IMR-90 (cell line): ENCODE measurements at regions not wholly inside any gene's neighbourhood (a gene's known extent, or its start where the extent isn't known, plus 50 kb on each side); places are given as distances from the start of the nearest gene placed in this dataset.

ENCODE experiments used
- ATAC-seq: fragments of 200-7000 bp; cut with Tn5 transposase; 2 replicates; pipeline ENCODE4 v1.9.1; 2020; ENCODE audit warnings: low read depth, mild to moderate bottlenecking, moderate library complexity
- BruUV-seq: library from RNA; stranded (reverse); fragments of 400-500 nt; replicated peaks from 2 replicates; lab custom pipeline; 2021; lab: Mats Ljungman, UMichigan
- CTCF ChIA-PET: fragments of 300-600 bp; formaldehyde crosslinking; extraction: SDS; loops from one replicate; lab custom pipeline; 2021; ENCODE audit warnings: antibody characterized with exemption; lab: Yijun Ruan, JAX
- POLR2A ChIA-PET: fragments of 300-600 bp; sonication (Branson Sonifier 250); formaldehyde crosslinking; loops from one replicate; lab custom pipeline; 2022; ENCODE audit warnings: antibody characterized with exemption; ENCODE audit not compliant: unreplicated experiment; lab: Charles Lee
- DNase-seq: peaks from one replicate; pipeline ENCODE4 v3.0.0; 2013
- H2AFZ ChIP-seq: replicated peaks from 2 replicates; pipeline ENCODE3; 2013; ENCODE audit warnings: low read length, mild to moderate bottlenecking; ENCODE audit not compliant: poor library complexity
- H2AK5ac ChIP-seq: 2 replicates; pipeline ENCODE4 v1.6.1; 2013; ENCODE audit warnings: low read depth, low read length, inconsistent platforms
- H2AK9ac ChIP-seq: replicated peaks from 2 replicates; pipeline ENCODE3; 2013; ENCODE audit warnings: mild to moderate bottlenecking, low read depth, low read length, moderate library complexity; ENCODE audit not compliant: poor library complexity
- H2BK120ac ChIP-seq: 2 replicates; pipeline ENCODE4 v1.6.1; 2013; ENCODE audit warnings: low read depth, low read length, inconsistent platforms
- H2BK15ac ChIP-seq: 3 replicates; pipeline ENCODE4 v1.6.1; 2013; ENCODE audit warnings: low read depth, low read length, inconsistent platforms
- H2BK20ac ChIP-seq: 2 replicates; pipeline ENCODE4 v1.6.1; 2013; ENCODE audit warnings: low read depth, mild to moderate bottlenecking, inconsistent platforms, low read length, moderate library complexity
- H2BK5ac ChIP-seq: 2 replicates; pipeline ENCODE4 v1.6.1; 2013; ENCODE audit warnings: mild to moderate bottlenecking, low read depth, low read length, inconsistent platforms; ENCODE audit not compliant: poor library complexity, severe bottlenecking
- H3K14ac ChIP-seq: replicated peaks from 2 replicates; pipeline ENCODE4 v1.6.1; 2013; ENCODE audit warnings: low read depth, low read length, inconsistent platforms
- H3K18ac ChIP-seq: 2 replicates; pipeline ENCODE4 v1.6.1; 2013; ENCODE audit warnings: low read depth, low read length, control low read depth
- H3K23ac ChIP-seq: 2 replicates; pipeline ENCODE4 v1.6.1; 2013; ENCODE audit warnings: low read depth, low read length, inconsistent platforms
- H3K27ac ChIP-seq: 2 replicates; pipeline ENCODE4 v1.5.1; 2013; ENCODE audit warnings: mild to moderate bottlenecking, control low read depth, low read length; ENCODE audit not compliant: insufficient read depth
- H3K27me3 ChIP-seq: 2 replicates; pipeline ENCODE4 v1.6.1; 2013; ENCODE audit warnings: low read length; ENCODE audit not compliant: control insufficient read depth, insufficient read depth
- H3K36me3 ChIP-seq: 2 replicates; pipeline ENCODE4 v1.6.1; 2013; ENCODE audit warnings: low read length, mixed read lengths; ENCODE audit not compliant: control insufficient read depth, insufficient read depth
- H3K4ac ChIP-seq: 2 replicates; pipeline ENCODE4 v1.6.1; 2013; ENCODE audit warnings: low read depth, low read length, inconsistent platforms
- H3K4me1 ChIP-seq: 2 replicates; pipeline ENCODE4 v1.6.1; 2013; ENCODE audit warnings: low read length, mixed read lengths; ENCODE audit not compliant: control insufficient read depth, insufficient read depth
- H3K4me2 ChIP-seq: 2 replicates; pipeline ENCODE4 v1.6.1; 2013; ENCODE audit warnings: low read depth, mild to moderate bottlenecking, control low read depth, low read length, moderate library complexity
- H3K4me3 ChIP-seq: 2 replicates; pipeline ENCODE4 v1.5.1; 2013; ENCODE audit warnings: low read depth, mild to moderate bottlenecking, control low read depth, low read length, moderate library complexity; ENCODE audit not compliant: insufficient read depth
- H3K56ac ChIP-seq: 2 replicates; pipeline ENCODE4 v1.6.1; 2013; ENCODE audit warnings: low read length, inconsistent platforms; ENCODE audit not compliant: insufficient read depth; ENCODE audit errors: extremely low read depth
- H3K79me1 ChIP-seq, 2 experiments: 2 replicates each; pipeline ENCODE4 v1.6.1; 2013; ENCODE audit warnings: low read length in 2 of 2, inconsistent platforms in 1 of 2, low read depth in 1 of 2
- H3K9ac ChIP-seq: 2 replicates; pipeline ENCODE4 v1.6.1; 2013; ENCODE audit warnings: low read depth, low read length, control low read depth
- H3K9me1 ChIP-seq: 2 replicates; pipeline ENCODE4 v1.6.1; 2013; ENCODE audit warnings: low read length, inconsistent platforms; ENCODE audit not compliant: insufficient read depth
- H3K9me3 ChIP-seq: 2 replicates; pipeline ENCODE4 v1.6.1; 2013; ENCODE audit warnings: low read length; ENCODE audit not compliant: control insufficient read depth, insufficient read depth
- H4K20me1 ChIP-seq: 2 replicates; pipeline ENCODE4 v1.6.1; 2013; ENCODE audit warnings: low read length, inconsistent platforms; ENCODE audit not compliant: insufficient read depth
- H4K5ac ChIP-seq: 2 replicates; pipeline ENCODE4 v1.6.1; 2013; ENCODE audit warnings: mild to moderate bottlenecking, low read depth, low read length, control low read depth
- H4K8ac ChIP-seq, 2 experiments: 2 replicates each; pipeline ENCODE4 v1.6.1; 2013; ENCODE audit warnings: low read depth in 2 of 2, low read length in 2 of 2, control low read depth in 1 of 2, inconsistent platforms in 1 of 2
- H4K91ac ChIP-seq: 2 replicates; pipeline ENCODE4 v1.6.1; 2013; ENCODE audit warnings: low read depth, low read length, inconsistent platforms; ENCODE audit not compliant: insufficient read depth
- BHLHE40 ChIP-seq: fragments of 150-350 bp; IDR thresholded peaks from 2 replicates; pipeline ENCODE4 v1.6.1; 2016; ENCODE audit warnings: mild to moderate bottlenecking, low read depth, low read length
- CEBPB ChIP-seq: IDR thresholded peaks from 2 replicates; pipeline ENCODE4 v1.6.1; 2012; ENCODE audit warnings: low read depth, low read length, improper control_type of control experiment
- CHD1 ChIP-seq: IDR thresholded peaks from 2 replicates; pipeline ENCODE4 v1.6.1; 2012; ENCODE audit warnings: low read depth, low read length, improper control_type of control experiment
- CTCF ChIP-seq: conservative IDR thresholded peaks from 2 replicates; pipeline ENCODE4 v1.5.1; 2012; ENCODE audit warnings: mild to moderate bottlenecking, low read depth, low read length, improper control_type of control experiment
- ELK1 ChIP-seq: fragments of 150-350 bp; IDR thresholded peaks from 2 replicates; pipeline ENCODE4 v1.6.1; 2016; ENCODE audit warnings: low read depth, mild to moderate bottlenecking, low read length, moderate library complexity, borderline replicate concordance
- FOS ChIP-seq: fragments of 150-350 bp; IDR thresholded peaks from 2 replicates; pipeline ENCODE4 v1.6.1; 2016; ENCODE audit warnings: low read depth, low read length
- MAFK ChIP-seq: IDR thresholded peaks from 2 replicates; pipeline ENCODE4 v1.6.1; 2012; ENCODE audit warnings: low read depth, low read length, improper control_type of control experiment
- MAZ ChIP-seq: IDR thresholded peaks from 2 replicates; pipeline ENCODE4 v1.6.1; 2012; ENCODE audit warnings: low read depth, mild to moderate bottlenecking, low read length, improper control_type of control experiment, moderate library complexity, borderline replicate concordance
- MXI1 ChIP-seq: IDR thresholded peaks from 2 replicates; pipeline ENCODE4 v1.6.1; 2012; ENCODE audit warnings: low read depth, mild to moderate bottlenecking, low read length, moderate library complexity, borderline replicate concordance
- NFE2L2 ChIP-seq: fragments of 150-350 bp; IDR thresholded peaks from 2 replicates; pipeline ENCODE4 v1.6.1; 2016; ENCODE audit warnings: low read depth, mild to moderate bottlenecking, low read length
- POLR2A ChIP-seq: IDR thresholded peaks from 2 replicates; pipeline ENCODE4 v1.6.1; 2012; ENCODE audit warnings: mild to moderate bottlenecking, low read depth, low read length
- RAD21 ChIP-seq: IDR thresholded peaks from 2 replicates; pipeline ENCODE4 v1.6.1; 2012; ENCODE audit warnings: low read length, improper control_type of control experiment
- RCOR1 ChIP-seq: IDR thresholded peaks from 2 replicates; pipeline ENCODE4 v1.6.1; 2012; ENCODE audit warnings: mild to moderate bottlenecking, low read length, improper control_type of control experiment; ENCODE audit not compliant: insufficient replicate concordance
- RFX5 ChIP-seq: IDR thresholded peaks from 2 replicates; pipeline ENCODE4 v1.8.0; 2012; ENCODE audit warnings: low read depth, mild to moderate bottlenecking, low read length, moderate library complexity
- SMC3 ChIP-seq: fragments of 150-350 bp; IDR thresholded peaks from 2 replicates; pipeline ENCODE4 v1.6.1; 2016; ENCODE audit warnings: low read depth, mild to moderate bottlenecking, antibody characterized with exemption, low read length, moderate library complexity
- USF2 ChIP-seq: fragments of 150-350 bp; IDR thresholded peaks from 2 replicates; pipeline ENCODE4 v1.6.1; 2017; ENCODE audit warnings: mild to moderate bottlenecking, antibody characterized with exemption, low read length, low read depth
- WGBS, 2 experiments: methylation state at CpG; one replicate each; pipeline versions ENCODE4 v1.1.5 to v1.1.7; 2013; ENCODE audit warnings: missing lambda C conversion rate in 2 of 2; ENCODE audit not compliant: insufficient read length in 1 of 2; ENCODE audit errors: extremely low coverage in 2 of 2; 5-methylcytosine and 5-hydroxymethylcytosine counted together
- dilution Hi-C: fragments of 300-500 bp; cut with HindIII; formaldehyde crosslinking; loops from one replicate; pipeline ENCODE4 v1.14.3; 2018; ENCODE audit warnings: low sequenced_read_pairs; ENCODE audit not compliant: unreplicated experiment
- in situ Hi-C: fragments of 300-500 bp; cut with MboI; formaldehyde crosslinking; loops from 3 replicates; pipeline ENCODE4 v1.14.3; 2019; ENCODE audit warnings: low sequenced_read_pairs, inconsistent platforms, mixed read lengths
- intact Hi-C: fragments of 100-400 bp; cut with micrococcal nuclease; formaldehyde crosslinking; loops from 2 replicates; pipeline ENCODE4 v1.10.0; 2022

GRCh38 chr12:127861406-127861805 is 405.6 kb upstream of the TMEM132C start:
- Histone ChIP-seq H3K14ac (no peak overlapping the region), H2AK9ac (no peak overlapping the region), H3K56ac (no peak overlapping the region), H4K8ac (no peak overlapping the region), H3K79me1 (no peaks in the 10 kb centered on the region), H4K5ac (no peak overlapping the region), H2AFZ (no peak overlapping the region), H2BK20ac (no peak overlapping the region), H3K9ac (no peak overlapping the region), H3K9me1 (no peaks in the 10 kb centered on the region), H4K91ac (no peak overlapping the region), H4K20me1 (no peaks in the 10 kb centered on the region), H3K36me3 (no peaks in the 10 kb centered on the region), H3K4ac (no peak overlapping the region), H2BK120ac (no peak overlapping the region), H2BK15ac (no peak overlapping the region), H3K4me1 (no peaks in the 10 kb centered on the region), H3K27ac (no peak overlapping the region), H3K18ac (no peak overlapping the region), H3K4me2 (no peak overlapping the region), H2AK5ac (no peak overlapping the region), H3K23ac (no peak overlapping the region), H2BK5ac (no peak overlapping the region), H3K9me3 (peaks cover 16% of the 10 kb centered on the region), H3K4me3 (no peak overlapping the region), H3K27me3 (no peaks in the 10 kb centered on the region)
- WGBS, 2 experiments = no CpG with 5 or more reads among the region's 3 CpGs
- no TSS peak for BruUV-seq
- ChIA-PET CTCF (no interaction called here), POLR2A (no interaction called here)
- dilution Hi-C loops (no loop called here), in situ Hi-C loops (no loop called here), intact Hi-C loops (no loop called here)
- TF ChIP-seq NFE2L2 = no peak
- TF ChIP-seq RFX5 = no peak
- no peak for TF ChIP-seq MAFK
- TF ChIP-seq SMC3 = no peak
- TF ChIP-seq CTCF = no peak
- TF ChIP-seq RCOR1 = no peak
- no peak for TF ChIP-seq MAZ
- TF ChIP-seq ELK1 = no peak
- TF ChIP-seq CEBPB = no peak
- no peak for TF ChIP-seq RAD21
- no peak for TF ChIP-seq USF2
- TF ChIP-seq POLR2A = no peak
- TF ChIP-seq MXI1 = no peak
- no peak for TF ChIP-seq FOS
- TF ChIP-seq BHLHE40 = no peak
- no peak for TF ChIP-seq CHD1
- DNase-seq (no peak), ATAC-seq (no peak)
